H9 (cell line): ENCODE measurements at regions not wholly inside any gene's neighbourhood (a gene's known extent, or its start where the extent isn't known, plus 50 kb on each side); places are given as distances from the start of the nearest gene placed in this dataset.

ENCODE experiments used
- DNase-seq: peaks from one replicate; pipeline ENCODE4 v3.0.0-alpha.2; 2017
- H2AFZ ChIP-seq: one replicate; pipeline ENCODE4 v1.6.1; 2013; ENCODE audit warnings: mild to moderate bottlenecking, low read length, control low read depth, moderate library complexity
- H2AK5ac ChIP-seq: 2 replicates; pipeline ENCODE4 v1.6.1; 2013; ENCODE audit warnings: low read length, control low read depth, mixed read lengths; ENCODE audit not compliant: insufficient read length
- H2BK120ac ChIP-seq: one replicate; pipeline ENCODE4 v1.6.1; 2013; ENCODE audit warnings: low read depth, mild to moderate bottlenecking, low read length, control low read depth, inconsistent platforms; ENCODE audit not compliant: poor library complexity, severe bottlenecking
- H2BK12ac ChIP-seq: 2 replicates; pipeline ENCODE4 v1.6.1; 2013; ENCODE audit warnings: low read length, control low read depth, mixed read lengths, low read depth; ENCODE audit not compliant: insufficient read length
- H2BK15ac ChIP-seq: 2 replicates; pipeline ENCODE4 v1.6.1; 2013; ENCODE audit warnings: low read depth, low read length, control low read depth
- H2BK20ac ChIP-seq: one replicate; pipeline ENCODE4 v1.6.1; 2013; ENCODE audit warnings: low read depth, mild to moderate bottlenecking, low read length, control low read depth, inconsistent platforms; ENCODE audit not compliant: poor library complexity, severe bottlenecking
- H2BK5ac ChIP-seq: 2 replicates; pipeline ENCODE4 v1.6.1; 2013; ENCODE audit warnings: low read length, control low read depth, mixed read lengths; ENCODE audit not compliant: insufficient read length
- H3K14ac ChIP-seq: 2 replicates; pipeline ENCODE4 v1.6.1; 2013; ENCODE audit warnings: low read length, control low read depth; ENCODE audit not compliant: insufficient read depth
- H3K18ac ChIP-seq: 2 replicates; pipeline ENCODE4 v1.6.1; 2013; ENCODE audit warnings: low read depth, mild to moderate bottlenecking, mixed read lengths, low read length, control low read depth; ENCODE audit not compliant: insufficient read length
- H3K23ac ChIP-seq: 2 replicates; pipeline ENCODE4 v1.6.1; 2013; ENCODE audit warnings: low read length, control low read depth, mixed read lengths, low read depth; ENCODE audit not compliant: insufficient read length
- H3K23me2 ChIP-seq: 2 replicates; pipeline ENCODE4 v1.6.1; 2013; ENCODE audit warnings: low read depth, mild to moderate bottlenecking, mixed read lengths, low read length, control low read depth; ENCODE audit not compliant: insufficient read length, poor library complexity, severe bottlenecking
- H3K27ac ChIP-seq: 2 replicates; pipeline ENCODE4 v1.5.1; 2013; ENCODE audit warnings: low read length, control low read depth, mixed read lengths, low read depth; ENCODE audit not compliant: insufficient read length
- H3K27me3 ChIP-seq: 2 replicates; pipeline ENCODE4 v1.6.1; 2013; ENCODE audit warnings: low read length, control low read depth, inconsistent platforms; ENCODE audit not compliant: insufficient read depth
- H3K4ac ChIP-seq: 2 replicates; pipeline ENCODE4 v1.6.1; 2013; ENCODE audit warnings: low read depth, mild to moderate bottlenecking, control low read depth, inconsistent platforms, low read length, moderate library complexity
- H3K4me1 ChIP-seq: 2 replicates; pipeline ENCODE4 v1.6.1; 2013; ENCODE audit warnings: low read length, control low read depth, inconsistent platforms; ENCODE audit not compliant: insufficient read depth
- H3K4me2 ChIP-seq: 2 replicates; pipeline ENCODE4 v1.6.1; 2013; ENCODE audit warnings: low read length, control low read depth, mixed read lengths; ENCODE audit not compliant: insufficient read length, insufficient read depth
- H3K56ac ChIP-seq: 2 replicates; pipeline ENCODE4 v1.6.1; 2013; ENCODE audit warnings: low read depth, mild to moderate bottlenecking, mixed read lengths, low read length, control low read depth; ENCODE audit not compliant: insufficient read length
- H3K79me1 ChIP-seq: 2 replicates; pipeline ENCODE4 v1.6.1; 2013; ENCODE audit warnings: low read depth, mild to moderate bottlenecking, moderate library complexity, low read length, control low read depth, inconsistent platforms; ENCODE audit not compliant: insufficient read depth, poor library complexity, severe bottlenecking
- H3K79me2 ChIP-seq: 2 replicates; pipeline ENCODE4 v1.6.1; 2013; ENCODE audit warnings: low read length, control low read depth, inconsistent platforms; ENCODE audit not compliant: insufficient read depth
- H3K9ac ChIP-seq: 2 replicates; pipeline ENCODE4 v1.6.1; 2013; ENCODE audit warnings: low read length, control low read depth, mixed read lengths; ENCODE audit not compliant: insufficient read length; ENCODE audit errors: extremely low read depth
- H3K9me3 ChIP-seq: one replicate; pipeline ENCODE4 v1.6.1; 2013; ENCODE audit warnings: low read depth, low read length, inconsistent platforms; ENCODE audit not compliant: control insufficient read depth
- H3T11ph ChIP-seq: one replicate; pipeline ENCODE4 v1.6.1; 2013; ENCODE audit warnings: mild to moderate bottlenecking, low read length, control low read depth, inconsistent platforms
- H4K20me1 ChIP-seq: one replicate; pipeline ENCODE4 v1.6.1; 2013; ENCODE audit not compliant: control insufficient read depth, insufficient read length, insufficient read depth
- H4K5ac ChIP-seq: 2 replicates; pipeline ENCODE4 v1.6.1; 2013; ENCODE audit warnings: low read depth, mild to moderate bottlenecking, mixed read lengths, low read length, control low read depth; ENCODE audit not compliant: insufficient read length
- H4K8ac ChIP-seq: replicated peaks from 2 replicates; pipeline ENCODE4 v1.6.1; 2013; ENCODE audit warnings: low read length, control low read depth, mixed read lengths, low read depth; ENCODE audit not compliant: insufficient read length
- H4K91ac ChIP-seq: 2 replicates; pipeline ENCODE4 v1.6.1; 2013; ENCODE audit warnings: low read depth, mild to moderate bottlenecking, moderate library complexity, mixed read lengths, low read length, control low read depth; ENCODE audit not compliant: insufficient read length
- H3K27ac Mint-ChIP-seq, 3 experiments: 2 replicates in 2 of 3; 3 replicates in 1 of 3; pipeline ENCODE4 v1.8.0; 2020 to 2021; ENCODE audit warnings: mixed read lengths in 3 of 3, mild to moderate bottlenecking in 1 of 3, moderate library complexity in 1 of 3
- H3K27me3 Mint-ChIP-seq: 2 replicates; pipeline ENCODE4 v1.8.0; 2021; ENCODE audit warnings: low read depth, mild to moderate bottlenecking, moderate library complexity, mixed read lengths
- H3K36me3 Mint-ChIP-seq, 3 experiments: 2 replicates in 2 of 3; 3 replicates in 1 of 3; pipeline ENCODE4 v1.8.0; 2020 to 2021; ENCODE audit warnings: low read depth in 3 of 3, mixed read lengths in 3 of 3; ENCODE audit not compliant: insufficient read depth in 1 of 3
- H3K4me1 Mint-ChIP-seq, 2 experiments: 2 replicates each; pipeline ENCODE4 v1.8.0; 2020; ENCODE audit warnings: mixed read lengths in 2 of 2
- H3K4me3 Mint-ChIP-seq, 2 experiments: 2 replicates in 1 of 2; 3 replicates in 1 of 2; pipeline ENCODE4 v1.8.0; 2020 to 2021; ENCODE audit warnings: mild to moderate bottlenecking in 2 of 2, mixed read lengths in 2 of 2, moderate library complexity in 1 of 2
- H3K9me3 Mint-ChIP-seq, 2 experiments: 2 replicates in 1 of 2; 3 replicates in 1 of 2; pipeline ENCODE4 v1.8.0; 2020; ENCODE audit warnings: mild to moderate bottlenecking in 2 of 2, mixed read lengths in 2 of 2, moderate library complexity in 1 of 2
- CTCF ChIP-seq: fragments of 200-600 bp; sonication (generic); conservative IDR thresholded peaks from 3 replicates; pipeline ENCODE4 v1.8.0; 2021; ENCODE audit warnings: antibody characterized with exemption, mild to moderate bottlenecking
- WGBS: extraction: QIAGEN DNeasy Blood & Tissue Kit; methylation state at CpG from one replicate; pipeline ENCODE4 v1.1.7; 2013; ENCODE audit warnings: missing lambda C conversion rate, low lambda C conversion rate, mixed read lengths; ENCODE audit not compliant: insufficient read length; ENCODE audit errors: extremely low coverage; 5-methylcytosine and 5-hydroxymethylcytosine counted together

- Histone ChIP-seq H3K14ac (no peak overlapping the region), H3K4me2 (no peak overlapping the region), H2BK5ac (no peak overlapping the region), H3K79me2 (no peaks in the 10 kb centered on the region), H3K23me2 (no peaks in the 10 kb centered on the region), H4K20me1 (no peaks in the 10 kb centered on the region), H3K27ac (no peak overlapping the region), H2BK20ac (no peak overlapping the region), H4K8ac (no peak overlapping the region), H3T11ph (no peak overlapping the region), H2BK15ac (no peak overlapping the region), H3K4me1 (no peaks in the 10 kb centered on the region), H3K9me3 (no peaks in the 10 kb centered on the region), H2AK5ac (no peak overlapping the region), H4K91ac (no peak overlapping the region), H3K27me3 (no peaks in the 10 kb centered on the region), H2AFZ (no peak overlapping the region), H4K5ac (no peak overlapping the region), H3K23ac (no peak overlapping the region), H3K9ac (no peak overlapping the region), H3K56ac (no peak overlapping the region), H2BK12ac (no peak overlapping the region), H3K79me1 (no peaks in the 10 kb centered on the region), H2BK120ac (no peak overlapping the region), H3K4ac (no peak overlapping the region), H3K18ac (no peak overlapping the region)
- Mint-ChIP-seq H3K9me3 (no peaks in the 10 kb centered on the region), H3K27ac (no peak overlapping the region; a peak in 1 of 7 replicates), H3K4me3 (no peak overlapping the region), H3K4me1 (peaks cover 0 to 13% of the 10 kb centered on the region in 2 experiments; a peak in 2 of 4 replicates), H3K27me3 (no peaks in the 10 kb centered on the region; the same call in 1 of the 2 replicates), H3K36me3 (no peaks in the 10 kb centered on the region)
- DNase-seq = no peak
- TF ChIP-seq CTCF = no peak
- WGBS = no CpG with 5 or more reads among the region's 5 CpGs
Observed at GRCh38 chr14:83162361-83162929, 1628.8 kb upstream of the SEL1L start.
